IPS DF 6.9 (cell line): ENCODE measurements at regions not wholly inside any gene's neighbourhood (a gene's known extent, or its start where the extent isn't known, plus 50 kb on each side); places are given as distances from the start of the nearest gene placed in this dataset.
"Not testable (repeated sequence)": the region's sequence is repeated elsewhere in the genome, so short reads cannot be mapped to it uniquely, and the experiment has no call there.

ENCODE experiments used
- DNase-seq: peaks from one replicate; pipeline ENCODE4 v3.0.0-alpha.2; 2013; ENCODE audit warnings: low read depth, low spot score
- H3K27ac ChIP-seq: one replicate; pipeline ENCODE4 v1.5.1; 2013; ENCODE audit warnings: low read length, control low read depth
- H3K27me3 ChIP-seq: 2 replicates; pipeline ENCODE4 v1.6.1; 2013; ENCODE audit warnings: mild to moderate bottlenecking, low read length; ENCODE audit not compliant: control insufficient read depth, insufficient read depth
- H3K36me3 ChIP-seq: 2 replicates; pipeline ENCODE4 v1.6.1; 2013; ENCODE audit warnings: low read length; ENCODE audit not compliant: control insufficient read depth, insufficient read depth
- H3K4me1 ChIP-seq: 2 replicates; pipeline ENCODE4 v1.6.1; 2013; ENCODE audit warnings: low read length; ENCODE audit not compliant: control insufficient read depth, insufficient read depth
- H3K4me3 ChIP-seq: 2 replicates; pipeline ENCODE4 v1.5.1; 2013; ENCODE audit warnings: mild to moderate bottlenecking, low read length
- H3K9me3 ChIP-seq: 2 replicates; pipeline ENCODE4 v1.6.1; 2013; ENCODE audit warnings: low read length, inconsistent platforms; ENCODE audit not compliant: control insufficient read depth, insufficient read depth
- WGBS: extraction: QIAGEN DNeasy Blood & Tissue Kit; methylation state at CpG from one replicate; pipeline ENCODE4 v1.1.7; 2013; ENCODE audit warnings: mixed read lengths, missing lambda C conversion rate; ENCODE audit not compliant: insufficient read length, insufficient coverage; 5-methylcytosine and 5-hydroxymethylcytosine counted together

DNA sequence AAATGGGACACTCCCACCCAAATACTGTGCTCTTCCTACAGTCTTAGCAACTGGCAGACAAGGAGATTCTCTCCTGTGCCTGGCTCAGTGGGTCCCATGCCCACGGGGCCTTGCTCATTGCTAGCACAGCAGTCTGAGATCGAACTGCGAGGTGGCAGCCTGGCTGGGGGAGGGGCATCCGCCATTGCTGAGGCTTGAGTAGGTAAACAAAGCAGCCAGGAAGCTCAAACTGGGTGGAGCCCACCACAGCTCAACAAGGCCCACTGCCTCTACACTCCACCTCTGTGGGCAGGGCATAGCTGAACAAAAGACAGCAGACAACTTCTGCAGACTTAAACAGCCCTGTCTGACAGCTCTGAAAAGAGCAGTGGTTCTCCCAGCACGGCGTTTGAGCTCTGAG is 174.8 kb downstream of the COL12A1 start:
- no CpG with 5 or more reads among the region's 6 CpGs for WGBS

DNA sequence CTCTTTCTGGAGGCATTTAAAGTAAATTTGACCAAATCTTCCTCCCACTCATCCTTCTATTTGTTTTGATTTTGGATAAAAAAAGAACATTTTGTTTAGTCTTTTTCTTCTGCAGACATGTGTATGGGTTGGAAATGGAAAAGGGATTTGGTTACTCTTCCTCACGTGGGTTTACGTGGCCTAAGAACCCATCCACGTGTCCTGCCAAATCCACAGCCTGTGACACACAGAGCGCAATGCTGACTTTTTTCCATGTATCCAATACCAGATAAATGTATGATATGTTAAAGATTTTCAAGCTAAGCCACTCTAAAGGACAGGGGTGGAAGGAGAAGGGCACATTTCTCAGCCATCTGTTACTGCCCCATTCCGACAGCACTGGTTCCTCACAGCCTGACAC is 176.5 kb downstream of the COL12A1 start:
- Histone ChIP-seq H3K4me1 (no peaks in the 10 kb centered on the region), H3K36me3 (no peaks in the 10 kb centered on the region), H3K9me3 (no peaks in the 10 kb centered on the region), H3K27ac (no peak overlapping the region), H3K4me3 (no peak overlapping the region), H3K27me3 (no peaks in the 10 kb centered on the region)
- no CpG with 5 or more reads among the region's 5 CpGs for WGBS
- no peak for DNase-seq

More for the DNA sequence above, 174.8 kb downstream of the COL12A1 start:
- not testable (repeated sequence) for H3K27me3 ChIP-seq, H3K36me3 ChIP-seq, H3K4me1 ChIP-seq, H3K9me3 ChIP-seq, H3K4me3 ChIP-seq, H3K27ac ChIP-seq, DNase-seq

DNA sequence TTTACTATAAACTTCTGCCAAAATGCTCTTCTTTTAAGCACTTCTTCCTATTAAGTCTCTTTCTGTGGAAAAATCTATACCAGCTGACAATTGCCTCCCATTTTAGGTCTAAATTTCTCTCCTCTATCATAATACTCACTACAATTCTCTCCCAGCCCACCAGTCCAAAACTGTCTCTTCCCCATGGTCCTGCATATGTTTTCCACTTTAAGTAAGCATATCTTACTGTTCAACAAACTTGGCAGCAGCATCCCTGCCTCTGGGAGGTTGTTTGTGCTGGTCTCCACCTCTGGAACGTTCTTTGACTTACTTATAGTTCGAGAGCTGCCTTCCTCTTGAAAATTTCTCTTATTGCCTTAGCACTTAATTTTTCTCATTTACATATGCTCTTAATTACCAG is 180.5 kb downstream of the COL12A1 start:
- Histone ChIP-seq H3K27me3 (no peaks in the 10 kb centered on the region), H3K36me3 (no peaks in the 10 kb centered on the region), H3K4me1 (no peaks in the 10 kb centered on the region), H3K4me3 (no peak overlapping the region), H3K9me3 (no peaks in the 10 kb centered on the region), H3K27ac (no peak overlapping the region)
- WGBS = no CpG with 5 or more reads among the region's 2 CpGs
- DNase-seq = no peak

DNA sequence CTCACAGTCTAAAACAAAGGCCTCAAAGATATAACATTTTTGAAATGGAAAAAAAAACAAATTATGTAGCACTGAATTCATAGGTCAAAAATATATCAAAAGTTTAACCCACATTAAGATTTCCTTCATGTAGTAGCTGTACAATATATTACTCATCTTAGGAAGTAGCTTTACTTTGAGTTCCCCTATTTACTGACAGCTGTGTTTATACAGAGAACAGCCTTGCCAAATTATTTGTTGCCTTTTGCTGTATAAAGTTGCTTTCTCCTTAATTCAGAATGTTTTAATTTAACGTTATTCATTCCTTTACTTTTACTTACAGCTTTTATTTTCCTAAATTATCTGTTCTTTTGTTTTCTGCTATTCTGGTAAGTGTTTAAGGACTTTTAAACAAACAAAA is 181.0 kb downstream of the COL12A1 start:
- WGBS = no CpG with 5 or more reads among the region's 1 CpG
- Histone ChIP-seq H3K27ac (no peak overlapping the region), H3K27me3 (no peaks in the 10 kb centered on the region), H3K36me3 (no peaks in the 10 kb centered on the region), H3K9me3 (no peaks in the 10 kb centered on the region), H3K4me1 (no peaks in the 10 kb centered on the region), H3K4me3 (no peak overlapping the region)
- no peak for DNase-seq

DNA sequence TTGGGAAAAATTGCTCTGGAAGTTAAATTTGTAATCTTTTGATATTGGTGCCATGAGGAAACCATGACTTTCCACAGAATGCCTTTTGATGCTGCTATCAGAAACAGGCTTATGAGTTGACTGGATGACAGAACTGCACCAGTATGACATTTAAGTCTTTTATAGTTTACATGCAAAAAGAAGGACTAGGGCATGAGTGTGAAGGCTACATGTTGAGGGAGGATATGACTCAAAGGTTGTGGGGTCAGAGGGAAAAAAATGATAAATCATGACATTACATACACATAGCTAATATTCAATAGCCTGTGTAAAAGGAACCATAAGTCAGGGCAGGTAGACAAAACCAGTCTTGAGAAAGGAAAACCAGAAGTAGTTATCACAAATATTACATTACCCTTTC is 182.2 kb downstream of the COL12A1 start:
- no peak for DNase-seq
- H3K4me3 ChIP-seq = no peak overlapping the region

DNA sequence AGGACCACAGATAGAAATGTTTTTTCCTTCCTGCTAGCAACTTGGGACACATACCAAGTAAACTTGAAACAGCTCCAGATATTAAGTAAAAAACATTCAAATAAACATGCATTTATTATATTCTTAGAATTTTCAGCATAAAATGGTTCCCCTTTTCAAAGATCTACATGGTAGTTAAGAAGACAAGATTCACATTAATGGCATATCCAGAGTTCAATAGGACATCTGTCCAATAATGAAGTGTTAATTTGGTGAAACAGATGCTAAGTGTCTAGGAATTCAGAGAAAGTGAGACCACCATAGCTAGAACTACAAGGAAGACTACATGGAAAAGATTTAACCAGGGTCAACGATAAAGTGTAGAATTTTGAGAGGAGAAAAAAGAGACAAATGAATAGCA is 184.9 kb downstream of the COL12A1 start:
- Histone ChIP-seq H3K4me3 (no peak overlapping the region), H3K27me3 (no peaks in the 10 kb centered on the region), H3K9me3 (no peaks in the 10 kb centered on the region), H3K27ac (no peak overlapping the region), H3K4me1 (no peaks in the 10 kb centered on the region), H3K36me3 (no peaks in the 10 kb centered on the region)
- DNase-seq = no peak
- 100% methylated on average over 1 of the region's 1 CpG for WGBS

More for the DNA sequence above, 182.2 kb downstream of the COL12A1 start:
- H3K27me3 ChIP-seq = no peaks in the 10 kb centered on the region
- H3K27ac ChIP-seq = no peak overlapping the region
- no peaks in the 10 kb centered on the region for H3K9me3 ChIP-seq
- H3K36me3 ChIP-seq = no peaks in the 10 kb centered on the region
- H3K4me1 ChIP-seq = no peaks in the 10 kb centered on the region

DNA sequence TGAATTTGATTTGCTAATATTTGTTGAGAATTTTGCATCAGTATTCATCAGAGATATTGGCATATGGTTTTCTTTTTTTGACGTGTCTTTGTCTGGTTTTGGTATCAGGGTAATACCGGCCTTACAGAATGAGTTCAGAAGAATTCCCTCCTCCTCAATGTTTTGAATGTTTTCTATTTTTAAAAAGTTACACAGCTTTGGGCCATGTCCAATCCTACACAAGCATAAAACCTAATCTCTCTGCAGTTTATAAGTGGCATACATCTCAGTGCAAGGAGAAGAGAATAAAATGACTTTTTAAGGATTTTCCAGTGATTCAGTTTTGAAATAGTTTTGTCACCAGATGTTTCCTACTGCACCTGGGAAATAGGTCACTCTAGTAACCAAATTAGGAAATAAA is 185.5 kb downstream of the COL12A1 start:
- H3K27me3 ChIP-seq = no peaks in the 10 kb centered on the region
- H3K36me3 ChIP-seq = no peaks in the 10 kb centered on the region
- no peak overlapping the region for H3K27ac ChIP-seq
- H3K9me3 ChIP-seq = no peaks in the 10 kb centered on the region
- no peak overlapping the region for H3K4me3 ChIP-seq
- H3K4me1 ChIP-seq = no peaks in the 10 kb centered on the region
- no CpG with 5 or more reads among the region's 2 CpGs for WGBS
- no peak for DNase-seq

DNA sequence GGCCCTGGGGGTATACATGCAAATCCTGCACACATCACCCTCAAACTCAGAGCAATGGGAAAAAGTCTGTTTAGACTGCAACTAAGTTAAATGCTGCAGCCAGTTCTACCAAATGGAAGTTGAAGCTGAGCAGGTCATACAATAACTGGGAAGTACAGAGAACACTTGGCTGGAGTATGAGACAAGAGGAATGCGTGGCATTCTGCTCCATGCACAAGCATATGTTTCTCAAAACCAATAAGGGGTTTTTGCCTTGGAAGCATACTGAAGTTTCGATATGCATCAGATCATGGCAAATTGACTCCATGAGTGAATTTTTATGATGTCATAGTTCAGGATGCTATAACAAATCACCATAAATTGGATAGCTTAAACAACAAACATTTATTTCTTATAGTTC is 193.8 kb downstream of the COL12A1 start:
- no peaks in the 10 kb centered on the region for H3K9me3 ChIP-seq
- no peak for DNase-seq
- no peaks in the 10 kb centered on the region for H3K36me3 ChIP-seq
- H3K4me1 ChIP-seq = no peaks in the 10 kb centered on the region
- no peak overlapping the region for H3K27ac ChIP-seq
- whole genome bisulfite sequencing = no CpG with 5 or more reads among the region's 2 CpGs
- H3K4me3 ChIP-seq = no peak overlapping the region
- no peaks in the 10 kb centered on the region for H3K27me3 ChIP-seq

DNA sequence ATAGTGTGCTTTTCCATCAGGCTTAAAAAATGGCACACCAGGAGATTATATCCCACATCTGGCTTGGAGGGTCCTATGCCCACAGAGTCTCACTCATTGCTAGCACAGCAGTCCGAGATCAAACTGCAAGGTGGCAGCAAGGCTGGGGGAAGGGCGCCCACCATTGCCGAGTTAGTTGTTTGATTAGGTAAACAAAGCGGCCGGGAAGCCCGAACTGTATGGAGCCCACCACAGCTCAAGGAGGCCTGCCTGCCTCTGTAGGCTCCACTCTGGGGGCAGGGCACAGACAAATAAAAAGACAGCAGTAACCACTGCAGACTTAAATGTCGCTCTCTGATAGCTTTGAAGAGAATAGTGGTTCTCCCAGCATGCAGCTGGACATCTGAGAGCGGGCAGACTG is 201.9 kb downstream of the COL12A1 start:
- not testable (repeated sequence) for H3K36me3 ChIP-seq, H3K27me3 ChIP-seq, H3K4me3 ChIP-seq, DNase-seq, H3K27ac ChIP-seq, H3K9me3 ChIP-seq, H3K4me1 ChIP-seq
- WGBS = no CpG with 5 or more reads among the region's 8 CpGs

DNA sequence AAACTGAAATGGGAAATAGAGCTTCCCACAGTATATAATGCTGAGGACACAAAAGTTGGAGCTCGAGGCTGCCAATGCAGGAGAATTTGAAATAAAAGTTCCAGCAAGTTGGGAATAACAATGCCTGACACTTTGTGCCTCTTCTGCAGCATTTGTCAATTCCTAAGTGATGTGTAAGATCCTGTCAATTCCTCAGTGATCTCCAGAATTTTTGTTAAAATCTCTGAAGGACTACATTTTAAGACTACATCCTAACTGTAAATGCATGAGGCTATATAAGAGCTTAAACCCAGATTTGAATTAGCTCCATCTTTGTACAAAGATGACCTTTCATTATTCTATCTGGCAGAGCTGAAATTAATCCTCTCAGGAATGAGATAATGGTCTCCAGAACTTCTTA is 208.2 kb downstream of the COL12A1 start:
- DNase-seq = no peak
- H3K4me1 ChIP-seq = no peaks in the 10 kb centered on the region; the same call in 1 of the 2 replicates
- no peaks in the 10 kb centered on the region for H3K9me3 ChIP-seq
- H3K27me3 ChIP-seq = no peaks in the 10 kb centered on the region
- H3K27ac ChIP-seq = no peak overlapping the region
- no peak overlapping the region for H3K4me3 ChIP-seq
- no CpG with 5 or more reads among the region's 1 CpG for WGBS
- no peaks in the 10 kb centered on the region for H3K36me3 ChIP-seq

DNA sequence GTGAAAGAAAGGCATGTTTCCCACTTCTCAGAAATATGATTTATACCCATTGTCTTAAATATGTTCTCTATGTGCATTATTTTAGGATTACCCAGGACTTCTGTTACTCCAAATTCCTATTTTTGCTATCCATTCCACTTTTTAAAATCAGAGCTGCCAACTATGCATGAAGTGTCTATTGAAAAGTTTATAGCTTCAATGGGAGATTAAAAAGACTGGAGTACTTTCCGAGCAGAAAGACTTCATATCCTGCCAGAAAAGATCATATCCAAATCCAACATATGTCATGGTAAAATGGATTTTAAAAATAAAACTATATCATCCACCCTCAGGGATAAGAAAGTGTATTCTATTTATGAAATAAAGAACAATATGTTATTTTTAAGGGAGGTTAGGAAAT is 212.7 kb downstream of the COL12A1 start:
- Histone ChIP-seq H3K9me3 (no peaks in the 10 kb centered on the region), H3K27ac (no peak overlapping the region), H3K4me1 (no peaks in the 10 kb centered on the region; the same call in 1 of the 2 replicates), H3K4me3 (no peak overlapping the region), H3K27me3 (no peaks in the 10 kb centered on the region), H3K36me3 (no peaks in the 10 kb centered on the region)
- no peak for DNase-seq
- no CpG with 5 or more reads among the region's 1 CpG for WGBS
